AG09319 (cell line): ENCODE measurements at regions not wholly inside any gene's neighbourhood (a gene's known extent, or its start where the extent isn't known, plus 50 kb on each side); places are given as distances from the start of the nearest gene placed in this dataset.
"Not testable (repeated sequence)": the region's sequence is repeated elsewhere in the genome, so short reads cannot be mapped to it uniquely, and the experiment has no call there.

Experiments
- DNase-seq: peaks from one replicate; pipeline ENCODE4 v3.0.0-alpha.2; 2010; ENCODE audit warnings: low read depth; ENCODE audit errors: extremely low read depth
- TF ChIP-seq, protein P1 (sequence below): IDR thresholded peaks from 2 replicates; pipeline ENCODE4 v1.5.1; 2011; ENCODE audit warnings: low read depth, mild to moderate bottlenecking, inconsistent platforms, low read length, moderate library complexity

DNA sequence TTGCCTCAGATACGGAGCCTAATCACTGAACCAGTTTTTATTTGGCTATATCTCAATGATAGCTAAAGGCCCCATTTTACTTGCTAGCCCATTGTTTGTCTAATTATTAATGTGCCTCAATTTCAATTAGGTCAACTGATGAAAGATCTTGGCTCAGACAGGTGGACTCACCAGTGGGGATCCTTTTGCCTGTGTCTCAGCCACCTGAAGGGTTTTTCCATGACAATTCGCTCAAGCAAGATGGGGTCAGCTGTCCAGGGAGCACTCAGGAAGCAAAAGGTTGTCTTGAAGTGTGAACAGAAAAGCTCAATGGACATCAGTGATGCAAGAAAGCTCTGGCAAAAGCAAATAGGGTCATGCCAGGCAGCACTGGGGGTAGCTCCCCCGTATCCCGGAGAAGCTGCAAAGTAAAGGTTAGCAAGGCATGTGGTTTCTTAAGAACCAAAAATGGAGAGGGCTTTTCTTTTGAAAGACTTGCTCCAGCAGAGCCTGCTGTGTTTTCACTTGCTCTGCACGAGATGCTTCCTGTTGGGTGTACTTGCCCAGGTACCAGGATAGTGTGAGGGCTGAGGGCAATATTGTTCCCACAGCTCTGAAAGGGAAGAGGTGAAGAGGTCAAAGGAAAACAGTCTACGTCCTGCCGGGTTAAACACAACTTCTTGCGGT lies 541.2 kb upstream of the CDH5 start:
- TF ChIP-seq, protein P1, sequence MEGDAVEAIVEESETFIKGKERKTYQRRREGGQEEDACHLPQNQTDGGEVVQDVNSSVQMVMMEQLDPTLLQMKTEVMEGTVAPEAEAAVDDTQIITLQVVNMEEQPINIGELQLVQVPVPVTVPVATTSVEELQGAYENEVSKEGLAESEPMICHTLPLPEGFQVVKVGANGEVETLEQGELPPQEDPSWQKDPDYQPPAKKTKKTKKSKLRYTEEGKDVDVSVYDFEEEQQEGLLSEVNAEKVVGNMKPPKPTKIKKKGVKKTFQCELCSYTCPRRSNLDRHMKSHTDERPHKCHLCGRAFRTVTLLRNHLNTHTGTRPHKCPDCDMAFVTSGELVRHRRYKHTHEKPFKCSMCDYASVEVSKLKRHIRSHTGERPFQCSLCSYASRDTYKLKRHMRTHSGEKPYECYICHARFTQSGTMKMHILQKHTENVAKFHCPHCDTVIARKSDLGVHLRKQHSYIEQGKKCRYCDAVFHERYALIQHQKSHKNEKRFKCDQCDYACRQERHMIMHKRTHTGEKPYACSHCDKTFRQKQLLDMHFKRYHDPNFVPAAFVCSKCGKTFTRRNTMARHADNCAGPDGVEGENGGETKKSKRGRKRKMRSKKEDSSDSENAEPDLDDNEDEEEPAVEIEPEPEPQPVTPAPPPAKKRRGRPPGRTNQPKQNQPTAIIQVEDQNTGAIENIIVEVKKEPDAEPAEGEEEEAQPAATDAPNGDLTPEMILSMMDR = no peak
- no peak for DNase-seq

DNA sequence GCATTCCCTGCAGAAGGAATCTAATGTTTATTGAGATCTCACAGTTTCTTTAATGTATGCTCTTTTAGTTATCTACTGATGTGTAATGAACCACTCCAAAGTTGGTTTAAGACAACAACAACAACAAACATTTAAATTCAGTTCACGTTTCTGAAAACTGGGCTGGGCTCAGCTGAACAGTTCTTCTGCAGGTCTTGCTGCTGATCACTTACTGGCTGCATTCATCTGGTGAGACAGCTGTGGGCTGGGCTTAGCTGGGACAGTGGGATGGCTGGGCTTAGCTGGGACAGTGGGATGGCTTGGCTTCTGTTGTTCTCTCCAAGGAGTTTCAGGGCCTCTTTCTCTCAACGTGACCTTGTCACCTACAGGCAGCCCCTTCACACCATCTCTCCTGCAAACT lies 544.3 kb upstream of the CDH5 start:
- no peak for DNase-seq
- TF ChIP-seq, protein P1 = no peak

DNA sequence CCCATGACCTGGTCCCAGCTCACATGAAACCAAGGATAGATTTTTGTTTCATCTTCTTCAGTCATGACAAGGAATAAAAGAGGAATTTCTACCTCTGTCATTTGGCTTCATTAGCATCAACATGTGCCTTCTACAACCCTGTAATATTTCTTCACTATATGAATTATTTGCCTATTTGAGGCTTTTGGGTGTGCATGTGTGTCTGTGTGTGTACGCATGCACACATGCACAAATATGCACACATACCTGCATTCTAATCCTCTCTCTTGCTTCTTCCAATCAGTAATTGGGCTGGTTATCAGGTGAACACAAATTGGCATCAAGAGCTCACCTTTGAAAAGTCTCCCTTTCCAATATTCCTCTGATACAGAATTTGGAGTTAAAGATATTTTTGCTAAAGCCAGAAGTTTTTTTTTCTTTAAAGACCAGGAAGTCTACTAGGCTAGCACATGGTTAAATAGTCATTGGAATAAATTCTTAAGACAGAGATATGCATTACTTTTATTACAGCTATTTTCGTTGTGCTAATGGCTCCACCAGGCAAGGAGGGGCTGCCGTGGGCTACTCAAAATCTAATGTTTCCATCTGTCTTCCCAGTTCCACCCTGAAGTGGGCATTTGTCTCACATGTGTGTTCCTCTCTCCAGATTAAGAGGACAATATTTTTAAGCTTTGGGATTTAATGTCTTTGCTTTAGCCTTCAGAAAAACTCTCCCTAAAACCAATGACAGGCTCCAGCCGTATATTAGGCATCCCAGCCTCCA lies 547.2 kb upstream of the CDH5 start:
- TF ChIP-seq, protein P1 = no peak
- DNase-seq = no peak

DNA sequence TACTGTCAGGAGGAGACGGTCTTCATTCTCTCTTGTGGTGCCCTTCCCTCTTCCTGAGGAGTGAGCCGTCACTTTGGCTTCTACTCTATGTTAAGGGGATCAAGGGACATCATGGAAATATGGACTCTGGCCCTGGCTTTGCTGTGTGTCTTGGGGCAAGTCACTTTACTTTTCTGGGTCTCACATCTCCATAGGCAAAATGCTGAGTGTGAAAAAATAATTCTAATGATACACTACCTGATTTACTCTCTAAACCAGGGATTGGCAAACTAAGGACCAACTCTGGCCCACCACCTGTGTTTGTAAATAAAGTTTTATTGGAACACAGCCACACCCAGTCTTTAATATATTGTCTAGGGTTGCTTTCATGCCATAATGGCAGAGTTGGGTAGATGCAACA lies 548.7 kb upstream of the CDH5 start:
- DNase-seq = no peak
- TF ChIP-seq, protein P1 = no peak

DNA sequence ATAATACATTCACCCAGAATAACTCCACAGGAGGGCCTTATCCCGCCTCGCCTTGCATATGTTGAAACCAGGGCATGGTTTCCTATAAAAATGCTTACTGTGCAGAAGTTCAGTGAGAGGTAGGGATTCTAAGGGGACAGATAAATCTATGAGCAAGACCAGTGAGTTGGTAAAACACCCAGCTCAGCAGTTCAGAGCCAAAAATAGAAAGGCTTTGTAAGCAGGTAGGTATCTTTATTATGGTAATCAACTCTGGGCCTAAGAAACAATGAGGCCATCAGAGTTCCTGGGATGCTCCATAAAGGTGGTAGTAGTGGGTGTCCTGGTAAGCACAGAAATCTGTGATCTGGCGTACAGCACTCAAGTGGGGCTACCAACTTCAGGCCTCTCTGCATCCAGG lies 549.4 kb upstream of the CDH5 start:
- DNase-seq = no peak
- TF ChIP-seq, protein P1 = no peak

DNA sequence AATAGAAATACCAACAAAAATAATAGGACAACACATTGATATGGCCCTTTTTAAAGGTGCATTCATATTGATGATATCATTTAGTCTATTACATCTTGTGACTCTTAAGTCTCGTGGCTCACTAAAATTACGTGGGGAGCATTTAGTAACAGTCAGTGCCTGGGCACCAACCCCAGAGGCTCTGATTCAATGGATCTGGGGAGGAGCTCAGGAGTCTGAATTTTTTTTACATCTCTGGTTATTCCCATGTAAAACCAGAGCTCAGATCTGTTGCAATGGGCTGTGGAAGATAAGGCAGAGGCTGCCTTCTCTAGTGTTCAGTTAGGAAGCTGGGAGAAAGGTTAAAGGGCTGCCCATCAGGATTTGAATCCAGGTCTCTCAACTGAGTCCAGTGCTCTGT lies 549.9 kb upstream of the CDH5 start:
- TF ChIP-seq, protein P1 = no peak
- no peak for DNase-seq

DNA sequence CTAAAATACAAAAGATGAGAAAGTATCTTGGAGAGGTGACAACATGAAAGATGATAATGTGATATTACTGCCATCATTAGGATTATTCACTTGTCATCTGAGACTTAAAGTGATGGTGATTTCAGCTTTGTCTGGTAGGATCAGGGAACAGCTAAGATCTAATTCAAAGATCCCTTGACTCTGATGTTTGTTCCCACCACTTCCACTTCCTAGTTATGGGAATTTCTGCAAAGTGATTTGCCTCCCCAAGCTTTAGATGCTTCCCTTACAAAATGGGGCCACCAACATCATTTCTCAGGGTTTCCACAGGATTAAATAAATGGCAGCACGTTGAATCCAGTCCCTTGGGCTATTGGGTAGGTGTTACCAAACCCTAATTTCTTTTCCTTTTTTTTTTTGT lies 550.8 kb upstream of the CDH5 start:
- TF ChIP-seq, protein P1 = no peak
- no peak for DNase-seq

DNA sequence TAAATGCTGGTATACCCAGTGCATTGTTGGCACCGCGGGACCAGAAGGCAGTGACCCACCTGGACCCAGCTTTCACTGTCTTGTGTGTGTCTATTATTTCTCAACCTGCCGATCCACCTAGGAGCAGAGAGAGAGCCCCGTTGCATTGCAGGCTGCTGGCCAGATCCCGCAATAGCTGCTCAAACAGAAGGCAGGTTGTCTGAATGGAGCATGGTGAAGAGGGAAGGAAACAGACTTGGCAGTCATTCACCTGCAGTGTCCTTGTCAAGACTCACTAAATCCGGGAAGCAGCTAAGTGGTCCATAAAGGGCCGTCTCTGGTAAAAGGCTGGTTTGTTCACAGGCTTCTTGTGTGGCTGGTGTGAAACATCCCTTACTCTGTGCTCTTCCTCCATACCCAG lies 552.6 kb upstream of the CDH5 start:
- not testable (repeated sequence) for DNase-seq
